H9 (cell line): ENCODE measurements at regions not wholly inside any gene's neighbourhood (a gene's known extent, or its start where the extent isn't known, plus 50 kb on each side); places are given as distances from the start of the nearest gene placed in this dataset.

Source experiments
- DNase-seq: peaks from one replicate; pipeline ENCODE4 v3.0.0-alpha.2; 2017
- H2AFZ ChIP-seq: one replicate; pipeline ENCODE4 v1.6.1; 2013; ENCODE audit warnings: mild to moderate bottlenecking, low read length, control low read depth, moderate library complexity
- H2AK5ac ChIP-seq: 2 replicates; pipeline ENCODE4 v1.6.1; 2013; ENCODE audit warnings: low read length, control low read depth, mixed read lengths; ENCODE audit not compliant: insufficient read length
- H2BK120ac ChIP-seq: one replicate; pipeline ENCODE4 v1.6.1; 2013; ENCODE audit warnings: low read depth, mild to moderate bottlenecking, low read length, control low read depth, inconsistent platforms; ENCODE audit not compliant: poor library complexity, severe bottlenecking
- H2BK12ac ChIP-seq: 2 replicates; pipeline ENCODE4 v1.6.1; 2013; ENCODE audit warnings: low read length, control low read depth, mixed read lengths, low read depth; ENCODE audit not compliant: insufficient read length
- H2BK15ac ChIP-seq: 2 replicates; pipeline ENCODE4 v1.6.1; 2013; ENCODE audit warnings: low read depth, low read length, control low read depth
- H2BK20ac ChIP-seq: one replicate; pipeline ENCODE4 v1.6.1; 2013; ENCODE audit warnings: low read depth, mild to moderate bottlenecking, low read length, control low read depth, inconsistent platforms; ENCODE audit not compliant: poor library complexity, severe bottlenecking
- H2BK5ac ChIP-seq: 2 replicates; pipeline ENCODE4 v1.6.1; 2013; ENCODE audit warnings: low read length, control low read depth, mixed read lengths; ENCODE audit not compliant: insufficient read length
- H3K14ac ChIP-seq: 2 replicates; pipeline ENCODE4 v1.6.1; 2013; ENCODE audit warnings: low read length, control low read depth; ENCODE audit not compliant: insufficient read depth
- H3K18ac ChIP-seq: 2 replicates; pipeline ENCODE4 v1.6.1; 2013; ENCODE audit warnings: low read depth, mild to moderate bottlenecking, mixed read lengths, low read length, control low read depth; ENCODE audit not compliant: insufficient read length
- H3K23ac ChIP-seq: 2 replicates; pipeline ENCODE4 v1.6.1; 2013; ENCODE audit warnings: low read length, control low read depth, mixed read lengths, low read depth; ENCODE audit not compliant: insufficient read length
- H3K23me2 ChIP-seq: 2 replicates; pipeline ENCODE4 v1.6.1; 2013; ENCODE audit warnings: low read depth, mild to moderate bottlenecking, mixed read lengths, low read length, control low read depth; ENCODE audit not compliant: insufficient read length, poor library complexity, severe bottlenecking
- H3K27ac ChIP-seq: 2 replicates; pipeline ENCODE4 v1.5.1; 2013; ENCODE audit warnings: low read length, control low read depth, mixed read lengths, low read depth; ENCODE audit not compliant: insufficient read length
- H3K27me3 ChIP-seq: 2 replicates; pipeline ENCODE4 v1.6.1; 2013; ENCODE audit warnings: low read length, control low read depth, inconsistent platforms; ENCODE audit not compliant: insufficient read depth
- H3K4ac ChIP-seq: 2 replicates; pipeline ENCODE4 v1.6.1; 2013; ENCODE audit warnings: low read depth, mild to moderate bottlenecking, control low read depth, inconsistent platforms, low read length, moderate library complexity
- H3K4me1 ChIP-seq: 2 replicates; pipeline ENCODE4 v1.6.1; 2013; ENCODE audit warnings: low read length, control low read depth, inconsistent platforms; ENCODE audit not compliant: insufficient read depth
- H3K4me2 ChIP-seq: 2 replicates; pipeline ENCODE4 v1.6.1; 2013; ENCODE audit warnings: low read length, control low read depth, mixed read lengths; ENCODE audit not compliant: insufficient read length, insufficient read depth
- H3K56ac ChIP-seq: 2 replicates; pipeline ENCODE4 v1.6.1; 2013; ENCODE audit warnings: low read depth, mild to moderate bottlenecking, mixed read lengths, low read length, control low read depth; ENCODE audit not compliant: insufficient read length
- H3K79me1 ChIP-seq: 2 replicates; pipeline ENCODE4 v1.6.1; 2013; ENCODE audit warnings: low read depth, mild to moderate bottlenecking, moderate library complexity, low read length, control low read depth, inconsistent platforms; ENCODE audit not compliant: insufficient read depth, poor library complexity, severe bottlenecking
- H3K79me2 ChIP-seq: 2 replicates; pipeline ENCODE4 v1.6.1; 2013; ENCODE audit warnings: low read length, control low read depth, inconsistent platforms; ENCODE audit not compliant: insufficient read depth
- H3K9ac ChIP-seq: 2 replicates; pipeline ENCODE4 v1.6.1; 2013; ENCODE audit warnings: low read length, control low read depth, mixed read lengths; ENCODE audit not compliant: insufficient read length; ENCODE audit errors: extremely low read depth
- H3K9me3 ChIP-seq: one replicate; pipeline ENCODE4 v1.6.1; 2013; ENCODE audit warnings: low read depth, low read length, inconsistent platforms; ENCODE audit not compliant: control insufficient read depth
- H3T11ph ChIP-seq: one replicate; pipeline ENCODE4 v1.6.1; 2013; ENCODE audit warnings: mild to moderate bottlenecking, low read length, control low read depth, inconsistent platforms
- H4K20me1 ChIP-seq: one replicate; pipeline ENCODE4 v1.6.1; 2013; ENCODE audit not compliant: control insufficient read depth, insufficient read length, insufficient read depth
- H4K5ac ChIP-seq: 2 replicates; pipeline ENCODE4 v1.6.1; 2013; ENCODE audit warnings: low read depth, mild to moderate bottlenecking, mixed read lengths, low read length, control low read depth; ENCODE audit not compliant: insufficient read length
- H4K8ac ChIP-seq: replicated peaks from 2 replicates; pipeline ENCODE4 v1.6.1; 2013; ENCODE audit warnings: low read length, control low read depth, mixed read lengths, low read depth; ENCODE audit not compliant: insufficient read length
- H4K91ac ChIP-seq: 2 replicates; pipeline ENCODE4 v1.6.1; 2013; ENCODE audit warnings: low read depth, mild to moderate bottlenecking, moderate library complexity, mixed read lengths, low read length, control low read depth; ENCODE audit not compliant: insufficient read length
- H3K27ac Mint-ChIP-seq, 3 experiments: 2 replicates in 2 of 3; 3 replicates in 1 of 3; pipeline ENCODE4 v1.8.0; 2020 to 2021; ENCODE audit warnings: mixed read lengths in 3 of 3, mild to moderate bottlenecking in 1 of 3, moderate library complexity in 1 of 3
- H3K27me3 Mint-ChIP-seq: 2 replicates; pipeline ENCODE4 v1.8.0; 2021; ENCODE audit warnings: low read depth, mild to moderate bottlenecking, moderate library complexity, mixed read lengths
- H3K36me3 Mint-ChIP-seq, 3 experiments: 2 replicates in 2 of 3; 3 replicates in 1 of 3; pipeline ENCODE4 v1.8.0; 2020 to 2021; ENCODE audit warnings: low read depth in 3 of 3, mixed read lengths in 3 of 3; ENCODE audit not compliant: insufficient read depth in 1 of 3
- H3K4me1 Mint-ChIP-seq, 2 experiments: 2 replicates each; pipeline ENCODE4 v1.8.0; 2020; ENCODE audit warnings: mixed read lengths in 2 of 2
- H3K4me3 Mint-ChIP-seq, 2 experiments: 2 replicates in 1 of 2; 3 replicates in 1 of 2; pipeline ENCODE4 v1.8.0; 2020 to 2021; ENCODE audit warnings: mild to moderate bottlenecking in 2 of 2, mixed read lengths in 2 of 2, moderate library complexity in 1 of 2
- H3K9me3 Mint-ChIP-seq, 2 experiments: 2 replicates in 1 of 2; 3 replicates in 1 of 2; pipeline ENCODE4 v1.8.0; 2020; ENCODE audit warnings: mild to moderate bottlenecking in 2 of 2, mixed read lengths in 2 of 2, moderate library complexity in 1 of 2
- CTCF ChIP-seq: fragments of 200-600 bp; sonication (generic); conservative IDR thresholded peaks from 3 replicates; pipeline ENCODE4 v1.8.0; 2021; ENCODE audit warnings: antibody characterized with exemption, mild to moderate bottlenecking
- WGBS: extraction: QIAGEN DNeasy Blood & Tissue Kit; methylation state at CpG from one replicate; pipeline ENCODE4 v1.1.7; 2013; ENCODE audit warnings: missing lambda C conversion rate, low lambda C conversion rate, mixed read lengths; ENCODE audit not compliant: insufficient read length; ENCODE audit errors: extremely low coverage; 5-methylcytosine and 5-hydroxymethylcytosine counted together

GRCh38 chr7:79951415-79951814, 183.2 kb upstream of the GNAI1 start:
- no peak overlapping the region for H3K27ac Mint-ChIP-seq
- Histone ChIP-seq H2BK120ac (no peak overlapping the region), H4K8ac (no peak overlapping the region), H3T11ph (no peak overlapping the region), H2BK5ac (no peak overlapping the region), H3K23ac (no peak overlapping the region), H2AK5ac (no peak overlapping the region), H3K18ac (no peak overlapping the region), H3K14ac (no peak overlapping the region), H3K27me3 (no peaks in the 10 kb centered on the region), H2BK12ac (no peak overlapping the region), H2AFZ (no peak overlapping the region), H2BK15ac (no peak overlapping the region), H3K4me2 (no peak overlapping the region), H4K5ac (no peak overlapping the region), H3K4me1 (no peaks in the 10 kb centered on the region), H3K56ac (no peak overlapping the region), H3K4ac (no peak overlapping the region), H3K79me1 (no peaks in the 10 kb centered on the region), H3K9me3 (no peaks in the 10 kb centered on the region), H2BK20ac (no peak overlapping the region), H3K9ac (no peak overlapping the region), H4K20me1 (no peaks in the 10 kb centered on the region), H3K23me2 (no peaks in the 10 kb centered on the region), H3K79me2 (no peaks in the 10 kb centered on the region), H3K27ac (no peak overlapping the region), H4K91ac (no peak overlapping the region)
- DNase-seq, result no peak
- H3K27me3 Mint-ChIP-seq, result no peaks in the 10 kb centered on the region
- no peak for TF ChIP-seq CTCF
- H3K36me3 Mint-ChIP-seq, result peaks cover 6 to 12% (median 6%) of the 10 kb centered on the region in 3 experiments; a peak in 6 of 7 replicates
- 100% methylated on average over 1 of the region's 2 CpGs for WGBS
- peaks cover 8 to 12% of the 10 kb centered on the region in 2 experiments for H3K9me3 Mint-ChIP-seq
- H3K4me1 Mint-ChIP-seq, result no peaks in the 10 kb centered on the region
- H3K4me3 Mint-ChIP-seq, result no peak overlapping the region
